Gastroesophageal sphincter (tissue), 4 donors: ENCODE measurements at regions not wholly inside any gene's neighbourhood (a gene's known extent, or its start where the extent isn't known, plus 50 kb on each side); places are given as distances from the start of the nearest gene placed in this dataset.

Experiments
- ATAC-seq: fragments of 150-250 bp; one replicate; pipeline ENCODE4 v1.9.1; 2016; ENCODE audit warnings: mild to moderate bottlenecking, moderate library complexity
- H3K27ac ChIP-seq, 4 donors: fragments of 200-600 bp; sonication (generic) in 3 of 4; 1 replicate in 3 of 4; 2 replicates in 1 of 4; pipeline ENCODE4 v1.5.1; 2016 to 2019
- H3K27me3 ChIP-seq: fragments of 200-600 bp; sonication (generic); one replicate; pipeline ENCODE4 v1.5.1; 2019
- H3K36me3 ChIP-seq, 2 donors: fragments of 200-600 bp; sonication (generic); one replicate each; pipeline ENCODE4 v1.5.1; 2019; ENCODE audit warnings: control low read depth in 1 of 2
- H3K4me1 ChIP-seq, 3 donors: fragments of 200-600 bp; sonication (generic); 1 replicate in 2 of 3; 2 replicates in 1 of 3; pipeline ENCODE4 v1.5.1; 2016 to 2019; ENCODE audit warnings: control low read depth in 2 of 3
- H3K4me3 ChIP-seq, 2 donors: fragments of 200-600 bp; sonication (generic); one replicate each; pipeline ENCODE4 v1.5.1; 2019; ENCODE audit warnings: mild to moderate bottlenecking in 1 of 2, moderate library complexity in 1 of 2
- H3K9me3 ChIP-seq, 3 donors: fragments of 200-600 bp; sonication (generic); one replicate each; pipeline ENCODE4 v1.5.1; 2017 to 2019; ENCODE audit warnings: control low read depth in 2 of 3
- CTCF ChIP-seq, 4 experiments: fragments of 200-600 bp in 2 of 4; fragments of 450-650 bp in 2 of 4; sonication (generic) in 1 of 4; IDR thresholded peaks; one replicate each; pipeline ENCODE4 v1.5.1; 2017 to 2019; ENCODE audit warnings: antibody characterized with exemption in 4 of 4, mild to moderate bottlenecking in 2 of 4, moderate library complexity in 2 of 4
- EP300 ChIP-seq: sonication (generic); formaldehyde crosslinking; IDR thresholded peaks from one replicate; pipeline ENCODE4 v1.6.1; 2017; ENCODE audit warnings: antibody characterized with exemption, mild to moderate bottlenecking
- POLR2A ChIP-seq, 2 donors: fragments of 450-650 bp; IDR thresholded peaks; one replicate each; pipeline ENCODE4 v1.6.1; 2017; ENCODE audit warnings: antibody characterized with exemption in 2 of 2, mild to moderate bottlenecking in 2 of 2, moderate library complexity in 1 of 2
- POLR2AphosphoS5 ChIP-seq: sonication (generic); formaldehyde crosslinking; IDR thresholded peaks from one replicate; pipeline ENCODE4 v1.6.1; 2017; ENCODE audit warnings: antibody characterized with exemption
- WGBS, 2 donors: methylation state at CpG; one replicate each; pipeline ENCODE4 v1.1.5; 2018; ENCODE audit warnings: low coverage in 1 of 2; 5-methylcytosine and 5-hydroxymethylcytosine counted together

GRCh38 chr1:213852107-213852506 is 135.7 kb upstream of the PROX1 start:
- H3K4me1 ChIP-seq: no peaks in the 10 kb centered on the region
- no peaks in the 10 kb centered on the region for H3K36me3 ChIP-seq
- H3K4me3 ChIP-seq: no peak overlapping the region
- no peak overlapping the region for H3K27ac ChIP-seq
- WGBS, 2 donors: 40% methylated on average over 2 of the region's 2 CpGs
- no peaks in the 10 kb centered on the region for H3K9me3 ChIP-seq
- no peaks in the 10 kb centered on the region for H3K27me3 ChIP-seq
- TF ChIP-seq POLR2AphosphoS5 (no peak), POLR2A (IDR thresholded peaks at IDR 0.05) (no peak), CTCF (IDR thresholded peaks at IDR 0.05) (no peak), EP300 (no peak)
- no peak for ATAC-seq

- Histone ChIP-seq H3K36me3 (no peaks in the 10 kb centered on the region), H3K4me1 (no peaks in the 10 kb centered on the region), H3K4me3 (no peak overlapping the region), H3K9me3 (no peaks in the 10 kb centered on the region), H3K27me3 (no peaks in the 10 kb centered on the region), H3K27ac (no peak overlapping the region)
- TF ChIP-seq EP300 (no peak), POLR2A (IDR thresholded peaks at IDR 0.05) (no peak), POLR2AphosphoS5 (no peak), CTCF (IDR thresholded peaks at IDR 0.05) (no peak)
- 100% methylated on average over 1 of the region's 1 CpG; no CpG with 5 or more reads in 1 of the 2 donors for WGBS, 2 donors
- no peak for ATAC-seq
Observed at GRCh38 chr1:213858581-213858980, 129.2 kb upstream of the PROX1 start.

- 72 to 75% methylated on average over 7 to 12 of the region's 12 CpGs for WGBS, 2 donors
- ATAC-seq: no peak
- no peak overlapping the region for H3K4me3 ChIP-seq
Observed at GRCh38 chr1:213861841-213862240, 125.9 kb upstream of the PROX1 start.

GRCh38 chr1:213864091-213864490 is 123.7 kb upstream of the PROX1 start:
- H3K27ac ChIP-seq: no peak overlapping the region
- WGBS, 2 donors: 71 to 72% methylated on average over 2 to 4 of the region's 4 CpGs
- no peaks in the 10 kb centered on the region for H3K27me3 ChIP-seq
- no peaks in the 10 kb centered on the region for H3K9me3 ChIP-seq
- no peaks in the 10 kb centered on the region for H3K4me1 ChIP-seq
- H3K4me3 ChIP-seq: no peak overlapping the region
- no peak for ATAC-seq
- TF ChIP-seq EP300: no peak
- TF ChIP-seq CTCF (IDR thresholded peaks at IDR 0.05): no peak
- no peak for TF ChIP-seq POLR2AphosphoS5
- TF ChIP-seq POLR2A (IDR thresholded peaks at IDR 0.05): no peak
- H3K36me3 ChIP-seq: no peaks in the 10 kb centered on the region

More at GRCh38 chr1:213861841-213862240, 125.9 kb upstream of the PROX1 start:
- TF ChIP-seq EP300: no peak
- no peak for TF ChIP-seq POLR2A (IDR thresholded peaks at IDR 0.05)
- TF ChIP-seq POLR2AphosphoS5: no peak
- TF ChIP-seq CTCF (IDR thresholded peaks at IDR 0.05): no peak
- Histone ChIP-seq H3K27ac (no peak overlapping the region), H3K4me1 (no peaks in the 10 kb centered on the region), H3K9me3 (no peaks in the 10 kb centered on the region), H3K27me3 (no peaks in the 10 kb centered on the region), H3K36me3 (no peaks in the 10 kb centered on the region)

GRCh38 chr1:213868482-213868881 is 119.3 kb upstream of the PROX1 start:
- no peak for TF ChIP-seq POLR2A (IDR thresholded peaks at IDR 0.05)
- no peak for TF ChIP-seq EP300
- TF ChIP-seq POLR2AphosphoS5: no peak
- TF ChIP-seq CTCF (IDR thresholded peaks at IDR 0.05): no peak
- no peak for ATAC-seq
- no peak overlapping the region for H3K27ac ChIP-seq
- H3K9me3 ChIP-seq: no peaks in the 10 kb centered on the region
- H3K4me3 ChIP-seq: no peak overlapping the region
- no peaks in the 10 kb centered on the region for H3K4me1 ChIP-seq
- 43 to 96% methylated on average over 1 to 2 of the region's 2 CpGs for WGBS, 2 donors
- H3K27me3 ChIP-seq: no peaks in the 10 kb centered on the region
- no peaks in the 10 kb centered on the region for H3K36me3 ChIP-seq
